Occipital lobe (tissue), 1 donor: ENCODE measurements at regions not wholly inside any gene's neighbourhood (a gene's known extent, or its start where the extent isn't known, plus 50 kb on each side); places are given as distances from the start of the nearest gene placed in this dataset.
A peak's percentile ranks its signal among the peaks of the same experiment; 100 is the strongest.

ENCODE experiments used
- DNase-seq: peaks from one replicate; lab custom pipeline; 2025; lab: John Stamatoyannopoulos, UW

- DNase-seq, result no peak
Observed at GRCh38 chr20:23232219-23232581, 118.4 kb upstream of the NXT1 start.

- no peak for DNase-seq
Observed at GRCh38 chr20:23231561-23232218, 118.9 kb upstream of the NXT1 start.

DNA sequence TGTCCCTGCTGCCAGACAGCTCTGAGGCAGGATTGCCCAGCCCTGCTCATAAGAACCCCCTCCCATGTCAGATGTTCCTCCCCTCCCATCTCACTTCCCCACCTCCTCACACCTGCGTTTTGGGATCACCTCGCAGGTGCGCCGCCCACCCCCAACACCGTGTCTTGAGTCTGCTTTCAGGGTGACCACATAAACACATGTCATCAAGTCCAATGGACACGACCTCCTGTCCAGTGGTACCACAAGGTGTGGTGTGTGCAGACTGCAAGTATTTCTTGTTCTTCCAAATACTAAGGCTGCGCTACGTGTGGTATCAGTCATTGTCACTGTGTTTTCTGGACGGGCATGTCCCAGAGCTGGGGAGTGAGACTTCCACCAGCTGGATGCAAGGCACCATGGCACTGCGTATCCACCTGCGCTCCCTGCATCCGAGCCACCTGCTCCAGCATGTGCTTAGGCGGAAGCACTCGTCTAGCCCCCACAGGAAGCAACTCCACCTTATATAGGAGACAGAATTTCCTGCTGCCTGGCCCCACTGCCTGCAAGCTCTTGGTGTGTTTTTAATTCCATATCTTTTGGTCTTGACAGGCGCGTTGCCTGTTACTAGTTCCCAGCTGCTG lies 119.7 kb upstream of the NXT1 start:
- no peak for DNase-seq

DNA sequence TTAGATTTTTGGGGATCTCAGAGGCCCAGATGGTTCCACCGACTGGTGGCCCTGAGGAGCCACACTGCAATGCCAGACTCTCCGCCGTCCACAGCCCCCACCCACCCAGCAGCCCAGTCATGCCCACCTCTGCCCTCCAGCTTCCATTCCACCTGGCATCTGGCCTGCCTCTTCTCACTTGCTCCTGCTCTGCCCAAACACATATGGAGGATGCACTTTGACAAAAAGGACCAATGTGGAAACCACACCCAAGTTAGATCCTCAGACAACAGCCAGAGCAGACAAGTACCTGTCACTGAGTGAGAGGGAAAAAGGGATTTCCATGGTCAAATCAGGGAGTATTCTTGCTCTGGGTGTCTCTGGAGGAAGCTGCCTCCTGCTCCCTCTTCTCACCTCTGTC lies 120.6 kb upstream of the NXT1 start:
- DNase-seq, result no peak

DNA sequence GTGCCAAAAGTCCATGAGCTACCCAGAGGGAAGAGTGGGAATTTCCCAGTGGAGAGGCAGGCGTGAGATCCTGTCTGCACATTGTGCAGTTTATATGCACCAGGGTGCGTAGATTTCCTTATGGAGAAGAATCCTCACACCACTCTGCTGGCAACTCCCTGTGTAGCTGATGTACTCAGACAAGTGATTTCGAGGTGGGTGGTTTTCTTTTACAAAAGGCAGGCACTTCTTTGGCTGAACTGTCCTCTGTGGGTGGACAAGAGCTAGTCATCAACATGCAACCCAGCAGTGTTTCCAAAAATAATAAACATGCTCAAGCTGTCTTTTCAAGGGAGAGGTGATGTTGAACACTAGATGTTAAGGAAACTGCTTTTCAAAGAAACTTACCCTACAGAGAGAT lies 121.7 kb upstream of the NXT1 start:
- DNase-seq, result peak; percentile 56

DNA sequence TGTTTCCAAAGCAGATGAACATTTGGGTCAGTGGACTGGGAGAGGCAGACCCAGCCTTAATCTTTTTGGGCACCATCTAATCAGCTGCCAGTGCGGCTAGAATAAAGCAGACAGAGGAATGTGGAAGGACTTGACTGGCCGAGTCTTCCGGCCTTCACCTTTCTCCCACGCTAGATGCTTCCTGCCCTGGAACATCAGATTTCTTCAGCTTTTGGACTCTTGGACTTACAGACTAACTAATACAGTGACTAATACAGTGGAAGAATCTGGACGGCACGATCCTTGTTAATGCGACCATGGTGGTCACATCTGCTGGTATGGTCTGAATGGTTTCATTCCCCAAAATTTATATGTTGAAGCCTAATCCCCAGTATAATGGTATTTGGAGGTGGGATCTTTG lies 122.6 kb upstream of the NXT1 start:
- no peak for DNase-seq

GRCh38 chr20:23227274-23227673 lies 123.3 kb upstream of the NXT1 start:
- no peak for DNase-seq

DNA sequence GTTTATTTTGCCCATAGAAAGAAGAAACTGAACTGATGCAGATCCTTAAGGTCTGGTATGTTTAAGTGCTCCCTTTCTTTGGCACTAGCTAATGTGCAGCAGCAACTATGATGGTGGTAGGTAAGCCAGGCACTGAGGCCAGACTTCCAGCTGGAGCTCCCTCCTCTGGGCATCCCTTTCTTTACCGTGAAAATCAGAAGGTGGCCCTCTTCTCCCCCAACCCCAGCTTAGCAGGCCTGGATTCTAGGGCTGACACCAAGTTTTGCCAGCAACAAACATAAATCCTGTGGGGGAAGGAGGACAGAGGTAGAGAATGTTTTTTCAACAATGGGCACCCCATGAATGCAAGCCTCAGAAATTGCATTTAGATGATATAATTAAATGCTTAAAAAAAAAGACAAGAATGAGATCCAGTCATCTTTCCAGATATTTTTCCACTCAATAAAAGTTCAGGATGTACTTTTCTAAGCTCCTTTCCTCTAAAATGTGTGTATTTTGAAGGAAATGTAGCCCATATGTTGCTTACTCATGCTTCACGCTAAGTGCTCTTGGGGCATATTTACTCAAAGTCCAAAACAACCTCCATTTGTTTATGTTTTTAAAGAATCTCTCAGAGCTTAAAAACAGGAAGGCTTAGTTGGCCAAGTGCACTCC lies 123.9 kb upstream of the NXT1 start:
- DNase-seq, result no peak

DNA sequence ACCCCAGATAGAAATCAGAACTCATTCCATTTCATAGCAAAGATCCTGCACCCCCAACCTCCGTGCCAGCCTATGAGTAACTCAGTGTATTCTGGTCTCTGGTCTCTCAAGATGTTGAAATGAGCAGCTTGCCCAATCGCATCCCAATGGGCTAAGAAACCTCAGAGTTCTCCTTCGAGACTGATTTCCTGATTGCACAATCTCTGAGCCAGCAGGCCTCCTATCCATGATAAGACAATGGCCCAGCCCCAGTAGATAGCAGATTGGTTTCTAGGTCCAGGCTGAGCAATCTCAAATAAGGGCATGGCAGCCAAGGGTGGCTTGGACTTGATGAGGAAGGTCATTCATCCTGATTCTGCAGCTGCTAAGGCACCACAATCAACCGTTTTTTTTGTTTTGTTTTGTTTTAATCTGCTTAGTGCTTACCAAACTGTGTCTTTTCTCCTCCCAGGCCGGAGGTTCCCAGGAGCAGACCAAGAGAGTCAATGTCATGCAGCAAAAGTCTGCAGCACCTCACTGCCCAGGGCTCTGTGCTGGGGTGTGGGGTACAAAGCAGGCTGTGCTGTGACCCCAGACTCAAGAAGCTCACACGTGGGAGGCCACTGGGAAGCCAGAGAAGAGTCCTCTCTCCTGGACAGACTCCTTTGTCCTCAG lies 125.1 kb upstream of the NXT1 start:
- no peak for DNase-seq

GRCh38 chr20:23224806-23225205 lies 125.8 kb upstream of the NXT1 start:
- no peak for DNase-seq

GRCh38 chr20:23223908-23224580 lies 126.5 kb upstream of the NXT1 start:
- DNase-seq, result no peak

- no peak for DNase-seq
Observed at GRCh38 chr20:23222531-23223200, 127.9 kb upstream of the NXT1 start.

GRCh38 chr20:23217023-23217422 lies 130.9 kb upstream of the CD93 start:
- no peak for DNase-seq

GRCh38 chr20:23215344-23215995 lies 129.3 kb upstream of the CD93 start:
- no peak for DNase-seq

GRCh38 chr20:23214903-23215302 lies 128.8 kb upstream of the CD93 start:
- DNase-seq, result no peak

DNA sequence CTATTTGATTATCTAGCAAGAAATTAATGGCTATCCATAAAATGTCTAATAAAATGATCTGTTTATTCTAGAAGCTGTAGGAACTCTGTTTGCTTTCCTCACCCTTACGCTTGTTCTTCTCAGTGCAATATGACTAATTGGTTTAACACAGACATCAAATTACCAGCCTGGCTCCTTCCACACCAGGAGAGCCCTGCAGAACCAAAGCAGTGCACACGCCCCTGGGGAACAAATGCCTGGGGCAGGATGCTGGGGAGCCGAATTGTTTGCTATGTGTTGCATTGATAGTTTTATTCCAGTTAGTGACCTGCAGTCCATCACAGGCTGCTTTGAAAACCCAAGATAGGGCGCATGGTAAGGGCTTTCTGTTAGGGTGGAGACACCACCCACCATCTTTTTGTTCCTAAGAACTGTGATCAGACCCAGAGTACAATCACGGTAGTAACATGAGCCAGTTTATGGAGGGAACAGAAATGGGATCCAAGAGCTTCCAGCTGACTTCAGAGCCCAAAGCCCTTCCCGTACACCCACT lies 126.4 kb upstream of the CD93 start:
- no peak for DNase-seq

- DNase-seq, result no peak
Observed at GRCh38 chr20:23212011-23212410, 125.9 kb upstream of the CD93 start.

DNA sequence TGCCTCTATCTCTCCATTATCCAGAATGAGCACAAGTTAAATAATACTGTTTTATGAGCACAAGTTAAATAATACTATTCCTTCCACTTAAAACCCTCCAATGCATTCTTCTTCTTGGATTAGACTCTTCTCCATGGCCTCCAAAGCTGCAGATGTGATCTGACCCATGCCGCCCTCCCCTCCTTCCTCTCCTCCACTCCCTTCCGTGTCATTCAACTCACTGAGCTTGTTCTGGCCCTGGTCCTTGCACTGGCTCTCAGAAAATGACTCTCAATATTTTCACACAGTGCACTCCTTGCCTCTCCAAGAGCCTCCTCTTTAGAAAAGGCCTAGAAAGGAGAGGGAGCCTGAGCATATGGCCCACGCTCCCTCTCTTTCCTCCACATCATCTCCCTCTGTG lies 125.0 kb upstream of the CD93 start:
- no peak for DNase-seq

DNA sequence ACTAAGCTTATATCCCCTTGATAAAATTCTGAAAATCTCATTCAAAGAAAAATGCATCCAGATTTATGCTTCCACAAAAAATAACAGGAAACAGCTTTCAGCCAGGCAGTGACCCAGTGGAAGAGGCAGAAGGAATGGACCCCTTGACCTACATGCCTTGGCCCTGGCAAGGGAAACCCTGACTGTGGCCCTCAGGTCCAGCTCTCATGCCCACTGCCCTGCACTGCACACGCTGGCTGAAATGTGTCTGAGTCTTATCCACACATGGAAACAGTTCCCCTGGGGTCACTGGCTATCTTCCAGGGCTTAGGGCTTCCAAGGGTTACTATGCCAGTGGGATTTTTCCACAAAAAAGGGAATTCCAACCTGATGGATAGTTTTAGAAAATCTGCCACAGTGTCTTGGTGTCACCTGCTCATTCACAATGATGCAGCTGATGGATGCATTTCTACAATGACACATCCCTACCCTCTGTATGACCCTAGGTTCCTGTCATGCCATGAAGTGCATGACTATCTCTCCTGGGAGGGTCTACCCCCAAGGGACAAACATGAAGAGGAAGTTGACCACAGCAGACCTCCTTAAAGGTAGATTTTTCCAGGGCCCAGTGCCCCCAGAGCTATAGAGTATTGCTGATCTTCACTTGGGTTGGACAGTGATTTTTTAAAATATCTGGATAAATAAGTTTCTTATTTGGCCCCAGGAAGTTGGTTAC lies 121.9 kb upstream of the CD93 start:
- DNase-seq, result no peak

- no peak for DNase-seq
Observed at GRCh38 chr20:23206995-23207394, 120.9 kb upstream of the CD93 start.
